ENCODE measurements at regions not wholly inside any gene's neighbourhood (a gene's known extent, or its start where the extent isn't known, plus 50 kb on each side); places are given as distances from the start of the nearest gene placed in this dataset.
"Not testable (repeated sequence)": the region's sequence is repeated elsewhere in the genome, so short reads cannot be mapped to it uniquely, and the experiment has no call there.

DNA sequence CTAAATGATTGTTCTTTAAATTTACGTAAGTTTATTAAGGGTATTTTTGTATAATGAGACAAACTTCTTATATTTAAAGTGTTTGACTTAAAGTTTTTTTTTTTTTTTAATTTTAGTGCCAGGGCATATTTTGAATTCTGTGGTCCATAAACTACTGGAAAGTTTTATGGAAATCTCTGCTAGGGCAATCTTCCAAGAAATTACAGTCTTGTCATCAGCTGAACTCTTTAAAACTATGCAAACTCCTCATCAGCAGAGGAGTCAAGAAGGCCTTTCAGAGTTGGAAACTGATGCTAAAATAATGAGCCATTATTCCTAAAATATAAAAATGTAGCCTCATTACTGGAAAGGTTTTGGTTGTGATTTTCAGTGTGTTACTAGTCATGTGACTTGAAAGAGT lies 1201.9 kb downstream of the BRINP3 start:
- no peak for DNase-seq

- DNase-seq, result no peak
Measured at GRCh38 chr1:189289346-189289745, 1188.3 kb downstream of the BRINP3 start.

GRCh38 chr1:189301235-189301634 lies 1176.4 kb downstream of the BRINP3 start:
- DNase-seq, result no peak

DNA sequence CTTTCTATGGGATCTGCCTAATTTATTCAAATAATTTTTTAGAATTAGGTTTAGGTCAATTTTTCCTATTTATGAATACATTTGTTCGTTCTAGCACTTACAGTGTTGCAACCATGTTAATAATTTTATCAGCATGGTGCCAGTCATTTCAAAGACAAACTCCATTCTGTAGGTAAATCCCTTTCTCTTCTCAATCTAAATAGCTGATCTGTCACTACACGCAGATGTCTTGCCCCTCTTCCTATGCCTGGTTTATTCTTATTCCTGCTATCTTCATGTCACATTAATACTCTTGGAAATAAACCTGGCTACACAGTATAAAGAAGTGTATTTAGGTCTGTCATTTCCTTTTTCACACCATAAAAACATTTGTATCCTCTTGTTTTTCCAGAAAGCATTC lies 1172.4 kb downstream of the BRINP3 start:
- no peak for DNase-seq

- DNase-seq, result no peak
Measured at GRCh38 chr1:189311915-189312314, 1165.7 kb downstream of the BRINP3 start.

GRCh38 chr1:189312499-189312898 lies 1165.2 kb downstream of the BRINP3 start:
- DNase-seq, result no peak

- no peak for DNase-seq
Measured at GRCh38 chr1:189313488-189313887, 1164.2 kb downstream of the BRINP3 start.

DNA sequence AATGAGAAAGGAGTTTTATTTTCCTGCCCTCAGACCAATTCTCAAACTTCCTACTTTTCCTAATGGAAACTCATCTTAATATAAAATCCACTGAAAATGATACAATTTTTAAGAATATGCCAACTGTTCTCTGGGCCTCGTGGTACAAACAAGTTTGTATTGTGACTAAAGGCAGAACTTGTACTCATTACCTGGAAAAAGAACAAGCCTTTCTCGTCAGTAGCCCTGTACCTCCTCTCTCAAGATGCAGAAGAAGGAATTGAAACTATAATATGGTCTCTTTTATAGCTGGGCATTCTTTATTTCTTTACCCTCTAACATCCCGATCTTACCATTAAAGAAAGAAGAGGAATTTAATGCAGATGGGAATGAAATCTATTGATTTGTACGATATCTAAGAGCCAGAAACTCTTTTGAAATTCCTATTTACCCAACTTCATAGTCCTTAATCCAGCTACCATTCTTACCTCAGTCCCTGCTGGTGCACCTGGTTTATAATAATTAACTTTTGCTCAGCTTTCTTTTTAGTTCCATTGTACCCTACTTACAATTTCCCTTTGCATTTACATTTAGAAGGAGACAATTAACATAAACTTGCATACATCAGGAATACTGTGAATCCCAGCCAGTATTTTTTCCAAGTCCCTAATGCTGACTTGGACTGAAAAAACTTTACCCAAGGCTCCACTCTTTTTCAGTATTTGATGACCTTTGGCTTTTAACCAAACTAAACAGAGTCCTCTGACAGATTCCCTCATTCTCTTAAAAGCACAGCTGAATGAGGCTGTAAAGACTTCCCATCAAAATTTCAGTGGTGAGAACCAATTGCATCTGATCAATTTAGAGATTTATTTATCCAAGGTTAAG lies 1162.4 kb downstream of the BRINP3 start:
- DNase-seq, result no peak

DNA sequence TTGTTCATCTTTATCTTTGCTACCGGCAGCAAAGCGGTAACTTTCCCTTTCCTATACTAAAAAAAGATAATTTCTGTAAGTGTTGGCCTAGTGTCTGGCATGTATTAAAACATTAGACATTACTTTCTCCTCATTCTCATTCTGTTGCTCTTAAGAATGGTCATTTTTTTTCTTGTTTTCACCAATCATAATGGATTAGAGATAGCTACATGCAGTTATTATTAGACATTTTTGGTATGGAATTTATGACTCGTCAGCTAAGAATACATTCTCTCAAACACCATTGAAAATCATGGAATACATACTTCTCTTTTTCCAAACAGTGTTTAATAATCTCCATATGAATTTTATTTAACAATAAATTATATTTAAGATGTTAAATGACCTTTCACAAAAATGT lies 1154.6 kb downstream of the BRINP3 start:
- DNase-seq, result no peak

GRCh38 chr1:189331071-189331470 lies 1146.6 kb downstream of the BRINP3 start:
- not testable (repeated sequence) for DNase-seq

GRCh38 chr1:189336115-189337100 lies 1141.3 kb downstream of the BRINP3 start:
- DNase-seq, result no peak

DNA sequence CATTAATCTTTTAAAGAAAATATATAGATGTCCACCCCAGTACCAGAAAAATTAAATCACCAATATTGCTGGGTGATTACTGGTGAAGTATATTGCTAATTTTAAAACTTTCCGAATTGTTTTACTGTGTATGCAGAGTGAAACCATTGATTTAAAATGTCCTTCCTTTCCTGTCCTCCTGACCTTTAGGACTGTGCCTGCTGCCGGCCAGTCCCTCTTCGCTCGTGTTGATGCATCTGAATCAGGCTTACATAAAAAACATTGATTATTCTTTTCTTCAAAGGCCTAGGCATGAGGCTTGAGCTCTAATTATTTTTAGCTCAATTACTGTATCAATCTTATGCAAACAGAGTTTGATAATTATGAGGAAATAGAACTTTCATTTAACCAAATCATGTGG lies 1128.1 kb downstream of the BRINP3 start:
- DNase-seq, result no peak

- no peak for DNase-seq
Measured at GRCh38 chr1:189350983-189351616, 1126.6 kb downstream of the BRINP3 start.

- no peak for DNase-seq
Measured at GRCh38 chr1:189351960-189352359, 1125.7 kb downstream of the BRINP3 start.

DNA sequence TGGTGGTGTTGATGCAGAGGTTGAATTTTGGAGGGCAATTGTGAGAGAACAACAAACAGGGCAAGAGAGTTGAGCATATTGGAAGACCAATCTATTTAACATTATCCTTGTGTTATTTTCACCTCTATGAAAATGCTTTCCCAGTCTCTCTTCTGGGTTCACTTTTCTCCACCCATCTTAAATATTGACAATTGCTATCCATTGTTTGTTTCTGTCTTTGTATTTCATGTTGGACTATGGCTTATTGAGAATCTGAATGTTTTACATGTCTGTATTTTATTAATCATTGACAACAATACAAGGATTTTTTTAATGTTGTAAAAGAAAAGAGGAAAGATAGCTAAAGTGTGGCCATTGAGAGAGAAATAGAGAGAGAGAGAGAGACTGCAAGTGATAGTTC lies 1121.5 kb downstream of the BRINP3 start:
- DNase-seq, result no peak

DNA sequence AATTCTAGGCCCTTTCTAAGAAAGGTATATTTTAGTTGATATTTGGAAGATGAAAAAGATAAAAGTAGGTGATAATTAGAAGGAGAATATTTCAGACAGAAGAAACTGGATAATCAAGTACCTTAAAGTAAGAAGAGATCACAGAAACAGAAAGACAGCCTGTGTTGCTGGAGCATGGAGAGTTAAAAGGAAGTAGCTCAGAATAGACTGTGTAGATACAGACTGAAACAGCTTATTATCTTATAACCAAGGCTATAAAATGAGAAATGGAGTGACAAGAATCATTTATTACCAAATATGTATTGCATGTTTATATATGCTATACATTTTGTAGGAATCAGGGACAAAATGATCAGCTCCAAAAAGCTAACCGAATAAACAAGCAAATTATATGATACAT lies 1120.3 kb downstream of the BRINP3 start:
- DNase-seq, result no peak

GRCh38 chr1:189369612-189370011 lies 1108.1 kb downstream of the BRINP3 start:
- no peak for DNase-seq

DNA sequence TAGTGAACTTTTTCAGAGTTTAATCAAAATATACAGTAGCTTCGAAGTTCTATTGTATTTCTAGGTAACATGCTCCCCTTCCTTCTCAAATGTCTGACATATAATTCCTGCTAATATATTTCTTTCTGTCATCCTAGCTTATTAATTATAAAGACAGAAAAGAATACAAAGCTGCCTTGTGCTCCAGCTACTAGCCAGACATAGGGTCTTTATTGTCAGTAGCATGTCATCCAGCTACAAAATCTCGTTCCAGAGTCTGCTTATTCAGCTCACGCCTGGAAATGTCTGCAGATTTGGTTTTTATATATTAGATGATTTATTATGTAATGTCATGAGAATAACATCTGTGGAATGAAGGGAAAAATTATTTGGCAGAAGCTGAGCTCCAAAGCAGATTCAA lies 1102.8 kb downstream of the BRINP3 start:
- DNase-seq, result no peak

- no peak for DNase-seq
Measured at GRCh38 chr1:189405419-189405818, 1072.2 kb downstream of the BRINP3 start.

- no peak for DNase-seq
Measured at GRCh38 chr1:189409774-189410173, 1067.9 kb downstream of the BRINP3 start.

- no peak for DNase-seq
Measured at GRCh38 chr1:189424746-189425331, 1052.8 kb downstream of the BRINP3 start.

GRCh38 chr1:189429610-189430009 lies 1048.1 kb downstream of the BRINP3 start:
- peak; percentile 35 for DNase-seq

GRCh38 chr1:189431447-189431846 lies 1046.2 kb downstream of the BRINP3 start:
- DNase-seq, result no peak
